ENCODE measurements at regions not wholly inside any gene's neighbourhood (a gene's known extent, or its start where the extent isn't known, plus 50 kb on each side); places are given as distances from the start of the nearest gene placed in this dataset.

DNA sequence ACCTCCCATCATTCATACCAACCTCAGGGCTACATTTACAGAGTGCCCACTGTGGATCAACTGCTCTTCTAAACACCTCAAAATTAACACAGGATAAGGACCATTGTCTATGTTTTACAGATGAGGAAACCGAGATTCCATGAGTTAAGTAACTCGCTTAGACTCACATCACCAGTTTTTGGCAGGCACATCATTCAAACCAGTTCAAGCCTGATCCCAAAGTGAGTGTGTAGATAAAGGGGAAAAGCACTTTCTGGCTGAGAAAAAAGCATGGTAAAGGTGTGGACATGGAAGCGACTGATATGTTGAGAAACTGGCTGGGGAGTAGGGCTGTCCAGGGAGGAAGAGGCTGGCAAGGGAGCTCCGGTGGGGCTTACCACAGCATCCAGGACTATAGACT is 193.7 kb upstream of the RORA start:
- TF ChIP-seq ZNF274 (IDR thresholded peaks at IDR 0.05; ENCODE audit: low read depth, low read length) (no peak), EZH2 (IDR thresholded peaks at IDR 0.05) (no peak), TCF7L2 (IDR thresholded peaks at IDR 0.05; ENCODE audit: borderline replicate concordance, extremely low read depth, insufficient read depth, insufficient read length) (no peak)
- TF ChIP-seq, protein P1, sequence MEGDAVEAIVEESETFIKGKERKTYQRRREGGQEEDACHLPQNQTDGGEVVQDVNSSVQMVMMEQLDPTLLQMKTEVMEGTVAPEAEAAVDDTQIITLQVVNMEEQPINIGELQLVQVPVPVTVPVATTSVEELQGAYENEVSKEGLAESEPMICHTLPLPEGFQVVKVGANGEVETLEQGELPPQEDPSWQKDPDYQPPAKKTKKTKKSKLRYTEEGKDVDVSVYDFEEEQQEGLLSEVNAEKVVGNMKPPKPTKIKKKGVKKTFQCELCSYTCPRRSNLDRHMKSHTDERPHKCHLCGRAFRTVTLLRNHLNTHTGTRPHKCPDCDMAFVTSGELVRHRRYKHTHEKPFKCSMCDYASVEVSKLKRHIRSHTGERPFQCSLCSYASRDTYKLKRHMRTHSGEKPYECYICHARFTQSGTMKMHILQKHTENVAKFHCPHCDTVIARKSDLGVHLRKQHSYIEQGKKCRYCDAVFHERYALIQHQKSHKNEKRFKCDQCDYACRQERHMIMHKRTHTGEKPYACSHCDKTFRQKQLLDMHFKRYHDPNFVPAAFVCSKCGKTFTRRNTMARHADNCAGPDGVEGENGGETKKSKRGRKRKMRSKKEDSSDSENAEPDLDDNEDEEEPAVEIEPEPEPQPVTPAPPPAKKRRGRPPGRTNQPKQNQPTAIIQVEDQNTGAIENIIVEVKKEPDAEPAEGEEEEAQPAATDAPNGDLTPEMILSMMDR (IDR thresholded peaks at IDR 0.05 in 2 of 3, conservative IDR thresholded peaks at IDR 0.05 in 1 of 3; ENCODE audit: borderline replicate concordance in 1 of 3, insufficient read depth in 1 of 3, low read depth in 2 of 3, low read length in 2 of 3), result no peak
